ENCODE measurements at regions not wholly inside any gene's neighbourhood (a gene's known extent, or its start where the extent isn't known, plus 50 kb on each side); places are given as distances from the start of the nearest gene placed in this dataset.
"Not testable (repeated sequence)": the region's sequence is repeated elsewhere in the genome, so short reads cannot be mapped to it uniquely, and the experiment has no call there.

GRCh38 chr11:106577384-106577783, 440.9 kb downstream of the GUCY1A2 start:
- TF ChIP-seq CTCF (IDR thresholded peaks at IDR 0.05); ZFX (IDR thresholded peaks at IDR 0.05; ENCODE audit: borderline replicate concordance): not testable (repeated sequence)

Data from 22Rv1 (cell line).